AG04450 (cell line): ENCODE measurements at regions not wholly inside any gene's neighbourhood (a gene's known extent, or its start where the extent isn't known, plus 50 kb on each side); places are given as distances from the start of the nearest gene placed in this dataset.
"Not testable (repeated sequence)": the region's sequence is repeated elsewhere in the genome, so short reads cannot be mapped to it uniquely, and the experiment has no call there.

Experiments
- CTCF ChIA-PET: fragments of 300-600, 350-600 bp; formaldehyde crosslinking; extraction: SDS; loops from one replicate; lab custom pipeline; 2022; ENCODE audit warnings: antibody characterized with exemption, inconsistent platforms; lab: Charles Lee
- POLR2A ChIA-PET: fragments of 350-600 bp; formaldehyde crosslinking; extraction: SDS; loops from one replicate; lab custom pipeline; 2021; ENCODE audit warnings: antibody characterized with exemption, inconsistent platforms; lab: Yijun Ruan, JAX
- DNase-seq: peaks from one replicate; pipeline ENCODE4 v3.0.0-alpha.2; 2011; ENCODE audit warnings: low read depth, low spot score
- H3K27ac ChIP-seq: one replicate; pipeline ENCODE4 v1.5.1; 2012; ENCODE audit warnings: low read depth, low read length, control low read depth
- H3K27me3 ChIP-seq: one replicate; pipeline ENCODE4 v1.6.0; 2012; ENCODE audit warnings: low read length; ENCODE audit not compliant: control insufficient read depth, insufficient read depth
- H3K4me3 ChIP-seq: 2 replicates; pipeline ENCODE4 v1.5.1; 2011; ENCODE audit warnings: mild to moderate bottlenecking, low read depth, low read length, control low read depth
- H3K9me3 ChIP-seq: 2 replicates; pipeline ENCODE4 v1.5.1; 2012; ENCODE audit warnings: low read length; ENCODE audit not compliant: control insufficient read depth, insufficient read depth
- TF ChIP-seq, protein P1 (sequence below): IDR thresholded peaks from 2 replicates; pipeline ENCODE4 v1.5.1; 2011; ENCODE audit warnings: low read depth, low read length, control low read depth, inconsistent platforms

DNA sequence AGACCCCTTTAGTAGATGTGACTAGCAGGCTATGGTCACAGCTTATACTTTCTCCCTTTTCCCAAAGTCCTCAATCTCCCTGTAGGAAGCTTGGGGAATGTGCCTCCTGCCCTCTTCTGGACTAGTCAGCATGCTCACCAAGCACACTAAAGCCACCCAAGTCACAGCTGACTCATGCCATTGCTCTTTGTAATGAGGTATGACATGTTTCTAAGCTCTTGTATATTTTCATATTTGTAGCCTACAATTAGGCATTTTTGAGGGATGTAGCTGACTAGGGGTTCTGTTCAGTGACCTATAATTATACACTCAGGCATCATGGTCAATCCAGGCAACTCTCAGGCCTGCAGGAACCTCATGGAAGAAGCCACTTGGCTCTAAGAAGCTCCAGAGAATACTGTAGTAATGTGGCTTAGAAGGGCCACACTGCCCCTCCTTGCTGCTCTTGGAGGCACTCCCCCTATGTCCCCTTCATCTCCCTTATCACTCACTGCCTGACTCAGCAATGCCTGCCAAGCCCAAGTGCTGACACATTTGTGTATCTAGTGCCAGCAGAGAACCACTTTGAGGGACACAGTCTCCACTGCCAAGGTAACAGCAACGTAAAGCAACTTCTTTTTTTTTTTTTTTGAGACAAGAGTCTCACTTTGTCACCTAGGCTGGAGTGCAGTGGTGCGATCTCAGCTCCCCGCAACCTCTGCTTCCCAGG is 86.2 kb downstream of the RPL27A start:
- no peak for DNase-seq
- Histone ChIP-seq H3K4me3 (no peak overlapping the region), H3K9me3 (no peaks in the 10 kb centered on the region), H3K27ac (peak overlapping the region; percentile 55), H3K27me3 (no peaks in the 10 kb centered on the region)
- CTCF ChIA-PET, result interaction anchor here (1.1 to 1.6 kb wide), 6 partner anchors 9 to 48 kb away, joined by 3 to 7 read pairs (median 4); no protein-coding TSS in a partner anchor
- TF ChIP-seq, protein P1, sequence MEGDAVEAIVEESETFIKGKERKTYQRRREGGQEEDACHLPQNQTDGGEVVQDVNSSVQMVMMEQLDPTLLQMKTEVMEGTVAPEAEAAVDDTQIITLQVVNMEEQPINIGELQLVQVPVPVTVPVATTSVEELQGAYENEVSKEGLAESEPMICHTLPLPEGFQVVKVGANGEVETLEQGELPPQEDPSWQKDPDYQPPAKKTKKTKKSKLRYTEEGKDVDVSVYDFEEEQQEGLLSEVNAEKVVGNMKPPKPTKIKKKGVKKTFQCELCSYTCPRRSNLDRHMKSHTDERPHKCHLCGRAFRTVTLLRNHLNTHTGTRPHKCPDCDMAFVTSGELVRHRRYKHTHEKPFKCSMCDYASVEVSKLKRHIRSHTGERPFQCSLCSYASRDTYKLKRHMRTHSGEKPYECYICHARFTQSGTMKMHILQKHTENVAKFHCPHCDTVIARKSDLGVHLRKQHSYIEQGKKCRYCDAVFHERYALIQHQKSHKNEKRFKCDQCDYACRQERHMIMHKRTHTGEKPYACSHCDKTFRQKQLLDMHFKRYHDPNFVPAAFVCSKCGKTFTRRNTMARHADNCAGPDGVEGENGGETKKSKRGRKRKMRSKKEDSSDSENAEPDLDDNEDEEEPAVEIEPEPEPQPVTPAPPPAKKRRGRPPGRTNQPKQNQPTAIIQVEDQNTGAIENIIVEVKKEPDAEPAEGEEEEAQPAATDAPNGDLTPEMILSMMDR, result peak; percentile 28; the same call in 1 of the 2 replicates
- POLR2A ChIA-PET, result interaction anchor here (0.6 to 1.8 kb wide), 6 partner anchors 48 to 129 kb away, joined by 3 to 6 read pairs (median 4); no protein-coding TSS in a partner anchor

DNA sequence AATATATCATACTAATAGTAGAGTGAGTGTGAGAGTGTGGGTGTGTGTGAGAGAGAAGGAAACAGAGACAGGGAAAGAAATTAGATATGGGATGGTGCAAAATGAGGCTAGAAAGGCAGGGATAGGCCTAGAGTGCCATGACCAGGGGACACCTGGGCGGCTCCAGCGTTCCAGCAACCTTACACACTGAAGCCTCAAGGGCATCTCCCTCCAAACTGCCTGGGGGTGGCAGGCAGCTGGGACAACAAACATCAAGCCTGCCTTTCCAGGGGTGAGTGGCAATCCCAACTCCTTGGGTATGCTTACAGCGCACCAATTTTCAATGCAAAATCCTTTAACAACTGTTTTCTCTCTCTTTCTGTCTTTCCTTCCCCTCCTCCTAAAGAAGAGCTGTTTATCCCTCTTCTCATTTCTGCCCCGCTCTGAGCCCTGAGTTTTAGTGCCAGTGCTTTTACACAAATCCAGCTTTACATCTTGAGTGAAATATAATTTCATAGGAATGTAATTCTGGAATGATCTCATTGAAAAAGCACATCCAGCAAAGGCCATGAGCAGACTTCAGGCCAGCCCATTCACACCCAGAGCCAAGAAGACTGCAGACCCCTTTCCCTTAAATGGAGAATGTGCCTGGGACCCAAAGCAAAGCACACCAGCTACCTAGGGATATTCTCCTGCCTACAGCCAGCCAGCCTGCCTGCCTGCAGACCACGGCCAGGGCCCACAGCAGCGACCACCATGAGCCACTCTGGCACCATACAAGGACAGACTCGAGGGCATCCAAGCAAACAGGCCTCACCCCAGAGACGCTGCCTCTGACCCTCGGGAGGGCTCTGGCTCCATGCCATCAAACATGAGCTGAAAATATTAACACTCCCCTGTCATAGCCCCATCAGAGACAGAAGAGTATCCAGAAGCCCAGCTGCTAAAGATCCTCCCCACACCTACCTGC is 90.3 kb downstream of the RPL27A start:
- H3K27me3 ChIP-seq, result no peaks in the 10 kb centered on the region
- POLR2A ChIA-PET, result interaction anchor here (0.6 kb wide), 1 partner anchor 177 kb away, joined by 3 read pairs; no protein-coding TSS in a partner anchor
- peak overlapping the region; percentile 59 for H3K27ac ChIP-seq
- H3K9me3 ChIP-seq, result no peaks in the 10 kb centered on the region
- no peak for DNase-seq
- no peak overlapping the region for H3K4me3 ChIP-seq
- TF ChIP-seq, protein P1, result no peak
- CTCF ChIA-PET, result no interaction called here

DNA sequence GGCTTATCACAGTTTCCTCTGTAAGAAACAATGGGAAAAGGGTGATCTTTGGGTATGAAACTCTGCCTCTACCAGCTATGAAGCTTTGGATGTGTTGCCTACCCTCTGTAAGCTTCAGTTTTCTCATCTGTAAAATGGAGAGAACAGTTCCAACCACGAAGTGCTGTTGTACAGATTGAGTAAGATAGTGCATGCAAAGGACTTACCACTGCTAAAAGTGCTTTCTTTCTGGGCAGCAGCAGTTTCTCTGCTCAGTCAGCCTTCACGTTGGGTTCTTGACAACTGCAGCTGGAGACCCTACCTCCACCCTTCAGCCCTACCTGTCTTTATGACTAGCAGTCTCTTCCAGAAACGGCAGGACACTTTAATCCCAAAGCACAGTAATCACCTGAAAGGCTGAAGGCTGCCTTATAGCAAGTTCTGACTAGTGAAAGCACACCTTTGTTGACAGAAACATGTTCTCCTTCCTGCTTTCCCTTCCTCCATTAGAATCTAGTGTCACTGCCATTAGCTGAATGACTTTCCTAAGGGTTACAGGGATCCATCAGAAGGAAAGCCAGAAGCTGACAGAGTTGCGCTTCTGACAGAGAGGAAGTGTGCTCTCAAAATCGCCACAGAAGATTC is 91.4 kb downstream of the RPL27A start:
- Histone ChIP-seq H3K9me3 (no peaks in the 10 kb centered on the region), H3K4me3 (no peak overlapping the region), H3K27ac (peak overlapping the region; percentile 34), H3K27me3 (no peaks in the 10 kb centered on the region)
- POLR2A ChIA-PET, result no interaction called here
- CTCF ChIA-PET, result no interaction called here
- DNase-seq, result no peak
- TF ChIP-seq, protein P1, result no peak

DNA sequence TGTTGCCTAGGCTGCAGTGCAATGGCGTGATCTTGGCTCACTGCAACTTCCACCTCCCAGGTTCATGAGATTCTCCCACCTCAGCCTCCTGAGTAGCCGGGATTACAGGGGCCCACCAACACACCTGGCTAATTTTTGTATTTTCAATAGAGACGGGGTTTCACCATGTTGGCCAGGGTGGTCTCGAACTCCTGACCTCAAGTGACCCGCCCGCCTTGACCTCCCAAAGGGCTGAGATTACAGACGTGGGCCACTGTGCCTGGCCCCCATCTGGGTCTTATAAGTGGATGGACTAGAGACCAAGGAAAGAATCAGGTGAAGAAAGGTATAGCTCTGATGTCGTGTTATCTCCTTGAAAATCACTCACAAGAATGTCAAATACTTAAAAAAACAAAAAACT is 92.3 kb downstream of the RPL27A start:
- H3K27ac ChIP-seq, DNase-seq, H3K4me3 ChIP-seq, CTCF ChIA-PET, H3K27me3 ChIP-seq, H3K9me3 ChIP-seq, POLR2A ChIA-PET: not testable (repeated sequence)

DNA sequence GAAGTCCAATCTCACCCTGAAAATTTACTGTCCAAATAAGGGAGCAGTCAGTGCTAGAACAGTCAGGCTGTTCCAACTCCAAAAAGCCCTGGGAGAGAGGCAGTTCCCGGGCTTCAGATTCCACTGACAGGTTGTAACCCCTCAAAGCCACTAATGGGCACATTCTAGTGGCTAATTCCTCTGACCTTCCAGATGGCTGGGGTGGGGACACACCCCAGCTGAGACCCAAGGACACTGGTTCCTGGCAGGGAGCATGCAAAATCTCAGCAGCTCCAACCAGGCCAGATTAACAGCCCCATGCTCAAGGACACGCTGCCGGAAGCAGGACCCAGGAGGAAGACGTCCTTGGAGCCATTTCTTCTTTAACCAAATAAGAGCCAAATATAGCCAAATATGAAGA is 92.7 kb downstream of the RPL27A start:
- ChIA-PET CTCF (no interaction called here), POLR2A (no interaction called here)
- no peak overlapping the region for H3K4me3 ChIP-seq
- no peaks in the 10 kb centered on the region for H3K9me3 ChIP-seq
- DNase-seq, result no peak
- no peaks in the 10 kb centered on the region for H3K27me3 ChIP-seq
- no peak overlapping the region for H3K27ac ChIP-seq
- TF ChIP-seq, protein P1, result no peak
